ENCODE measurements at regions not wholly inside any gene's neighbourhood (a gene's known extent, or its start where the extent isn't known, plus 50 kb on each side); places are given as distances from the start of the nearest gene placed in this dataset.

DNA sequence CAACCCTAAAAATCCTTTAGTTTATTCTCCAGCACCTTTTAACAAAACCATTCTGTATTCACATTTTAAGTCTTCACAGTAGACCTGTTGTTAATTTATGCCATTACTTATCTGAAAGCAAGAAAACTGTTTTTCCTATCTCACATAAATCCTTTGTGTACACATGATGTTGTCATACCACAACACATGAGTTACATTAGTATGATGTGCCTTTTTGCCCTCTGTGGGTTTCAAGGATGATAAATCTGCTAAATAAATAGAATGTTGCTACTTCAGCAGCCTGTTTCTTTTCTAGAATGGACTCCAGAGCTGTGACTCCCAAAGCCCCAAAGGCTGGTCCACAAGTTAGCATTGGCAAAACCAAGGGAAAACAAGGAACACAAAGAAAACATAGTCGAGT lies 151.6 kb downstream of the SERPINI1 start:
- TF ChIP-seq, protein P1, sequence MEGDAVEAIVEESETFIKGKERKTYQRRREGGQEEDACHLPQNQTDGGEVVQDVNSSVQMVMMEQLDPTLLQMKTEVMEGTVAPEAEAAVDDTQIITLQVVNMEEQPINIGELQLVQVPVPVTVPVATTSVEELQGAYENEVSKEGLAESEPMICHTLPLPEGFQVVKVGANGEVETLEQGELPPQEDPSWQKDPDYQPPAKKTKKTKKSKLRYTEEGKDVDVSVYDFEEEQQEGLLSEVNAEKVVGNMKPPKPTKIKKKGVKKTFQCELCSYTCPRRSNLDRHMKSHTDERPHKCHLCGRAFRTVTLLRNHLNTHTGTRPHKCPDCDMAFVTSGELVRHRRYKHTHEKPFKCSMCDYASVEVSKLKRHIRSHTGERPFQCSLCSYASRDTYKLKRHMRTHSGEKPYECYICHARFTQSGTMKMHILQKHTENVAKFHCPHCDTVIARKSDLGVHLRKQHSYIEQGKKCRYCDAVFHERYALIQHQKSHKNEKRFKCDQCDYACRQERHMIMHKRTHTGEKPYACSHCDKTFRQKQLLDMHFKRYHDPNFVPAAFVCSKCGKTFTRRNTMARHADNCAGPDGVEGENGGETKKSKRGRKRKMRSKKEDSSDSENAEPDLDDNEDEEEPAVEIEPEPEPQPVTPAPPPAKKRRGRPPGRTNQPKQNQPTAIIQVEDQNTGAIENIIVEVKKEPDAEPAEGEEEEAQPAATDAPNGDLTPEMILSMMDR (IDR thresholded peaks at IDR 0.05) = no peak
- TF ChIP-seq POLR2A (IDR thresholded peaks at IDR 0.05) = no peak

Data from right lobe of liver (tissue), 4 donors.